ENCODE measurements at regions not wholly inside any gene's neighbourhood (a gene's known extent, or its start where the extent isn't known, plus 50 kb on each side); places are given as distances from the start of the nearest gene placed in this dataset.
"Not testable (repeated sequence)": the region's sequence is repeated elsewhere in the genome, so short reads cannot be mapped to it uniquely, and the experiment has no call there.

DNA sequence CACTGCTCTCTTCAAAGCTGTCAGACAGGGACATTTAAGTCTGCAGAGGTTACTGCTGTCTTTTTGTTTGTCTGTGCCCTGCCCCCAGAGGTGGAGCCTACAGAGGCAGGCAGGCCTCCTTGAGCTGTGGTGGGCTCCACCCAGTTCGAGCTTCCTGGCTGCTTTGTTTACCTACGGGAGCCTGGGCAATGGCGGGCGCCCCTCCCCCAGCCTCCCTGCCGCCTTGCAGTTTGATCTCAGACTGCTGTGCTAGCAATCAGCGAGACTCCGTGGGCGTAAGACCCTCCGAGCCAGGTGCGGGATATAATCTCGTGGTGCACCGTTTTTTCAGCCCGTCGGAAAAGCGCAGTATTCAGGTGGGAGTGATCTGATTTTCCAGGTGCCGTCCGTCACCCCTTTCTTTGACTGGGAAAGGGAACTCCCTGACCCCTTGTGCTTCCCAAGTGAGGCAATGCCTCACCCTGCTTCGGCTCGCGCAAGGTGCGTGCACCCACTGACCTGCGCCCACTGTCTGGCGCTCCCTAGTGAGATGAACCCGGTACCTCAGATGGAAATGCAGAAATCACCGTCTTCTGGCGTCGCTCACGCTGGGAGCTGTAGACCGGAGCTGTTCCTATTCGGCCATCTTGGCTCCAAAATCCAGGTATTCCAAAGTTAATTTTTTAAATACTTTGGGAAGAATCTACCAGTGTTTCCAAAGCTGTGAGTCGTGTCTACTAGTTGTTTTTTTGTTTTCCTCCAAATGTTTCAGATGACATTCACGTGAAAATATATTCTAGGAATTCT is 448.5 kb upstream of the FOXG1 start:
- H3K4me3 ChIP-seq, H3K27ac ChIP-seq: not testable (repeated sequence)

DNA sequence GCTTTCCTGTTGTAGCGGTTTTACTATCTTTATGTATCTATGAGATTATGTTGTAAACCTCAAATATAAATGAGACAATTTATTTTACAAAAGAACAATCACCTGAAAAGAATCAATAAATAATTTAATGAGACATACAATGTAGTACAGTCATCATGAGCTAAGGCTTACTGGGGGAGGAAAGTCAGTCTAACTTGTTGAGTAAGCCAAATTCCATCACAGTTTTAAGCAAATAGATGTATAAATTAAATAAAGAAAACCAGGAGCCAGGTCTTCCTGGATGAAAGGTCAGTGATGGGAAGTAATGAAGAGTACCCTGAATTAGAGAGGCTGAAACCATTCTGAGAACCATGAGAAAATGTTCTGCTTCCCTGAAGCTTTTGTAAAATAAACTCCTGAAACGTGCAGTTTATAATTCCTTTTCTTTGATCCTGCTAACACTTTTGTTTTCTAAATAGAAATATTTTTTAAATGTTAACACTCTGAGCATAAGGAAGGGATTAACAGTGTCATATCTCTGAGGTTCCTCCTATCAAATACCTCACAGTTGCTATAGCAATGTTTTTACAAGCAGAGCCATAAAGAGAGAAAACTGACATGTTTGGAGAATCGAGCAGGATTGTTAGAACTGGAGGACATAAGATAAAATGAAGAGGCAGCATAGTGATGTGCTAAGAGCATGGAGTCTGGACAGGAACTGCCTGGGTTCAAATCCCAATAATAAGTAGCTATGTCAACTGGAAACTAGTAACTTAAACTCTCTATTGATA is 444.9 kb upstream of the FOXG1 start:
- H3K27ac ChIP-seq, result no peak overlapping the region
- H3K4me3 ChIP-seq, result no peak overlapping the region

DNA sequence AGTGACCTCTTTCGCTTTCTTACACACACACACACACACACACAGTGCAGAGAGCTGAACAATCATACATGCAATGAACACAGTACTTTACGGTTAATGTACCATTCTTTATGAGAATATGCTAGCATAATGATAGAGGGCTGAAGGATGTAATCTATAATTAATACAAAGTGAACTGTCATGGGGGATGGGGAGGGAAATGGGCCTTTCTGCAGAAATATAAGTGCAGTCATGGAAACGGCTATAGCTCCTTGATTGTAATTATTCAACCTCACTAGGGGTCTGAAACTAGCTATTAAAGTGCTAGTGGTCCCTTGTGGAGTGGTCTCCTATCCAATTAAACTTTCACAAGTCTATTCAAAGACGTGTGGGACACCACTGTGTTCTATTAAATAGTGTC is 443.2 kb upstream of the FOXG1 start:
- H3K27ac ChIP-seq, result no peak overlapping the region
- no peak overlapping the region for H3K4me3 ChIP-seq

DNA sequence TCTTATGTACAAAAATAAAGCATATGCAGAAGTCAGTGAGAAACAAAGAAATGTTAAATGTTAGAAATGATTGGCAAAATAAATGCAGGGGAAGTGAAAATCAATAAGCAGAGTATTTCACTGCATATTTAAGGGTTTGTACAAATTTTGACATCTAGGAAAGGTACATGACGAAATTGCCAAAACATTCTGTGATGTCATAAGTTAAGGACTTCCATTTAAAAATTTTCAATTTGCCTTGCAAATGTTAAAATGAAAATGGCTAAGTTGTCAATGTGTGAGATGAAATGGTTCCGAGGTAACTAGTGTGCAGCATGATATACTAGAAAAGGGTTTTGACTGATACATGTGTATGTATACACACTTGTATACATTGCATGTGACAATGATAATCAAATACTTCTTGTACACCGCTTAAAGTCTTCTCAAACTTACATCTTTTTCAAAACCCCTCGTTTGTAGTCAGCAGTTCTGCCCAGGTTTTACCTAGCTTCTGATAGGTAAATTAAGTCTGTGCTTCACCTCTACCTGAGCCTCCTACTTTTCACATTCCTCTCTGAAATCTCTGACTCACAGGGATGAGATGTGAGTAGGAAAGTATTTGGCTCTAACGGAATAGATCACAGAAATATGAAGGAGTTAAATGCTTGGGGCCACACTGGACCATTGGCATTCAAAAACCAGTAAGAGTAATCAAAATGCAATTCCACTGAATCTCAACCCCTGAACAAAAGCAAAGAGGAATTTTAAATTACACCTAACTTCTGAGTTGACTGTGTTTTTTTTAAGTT is 442.4 kb upstream of the FOXG1 start:
- Histone ChIP-seq H3K27ac (no peak overlapping the region), H3K4me3 (no peak overlapping the region)

DNA sequence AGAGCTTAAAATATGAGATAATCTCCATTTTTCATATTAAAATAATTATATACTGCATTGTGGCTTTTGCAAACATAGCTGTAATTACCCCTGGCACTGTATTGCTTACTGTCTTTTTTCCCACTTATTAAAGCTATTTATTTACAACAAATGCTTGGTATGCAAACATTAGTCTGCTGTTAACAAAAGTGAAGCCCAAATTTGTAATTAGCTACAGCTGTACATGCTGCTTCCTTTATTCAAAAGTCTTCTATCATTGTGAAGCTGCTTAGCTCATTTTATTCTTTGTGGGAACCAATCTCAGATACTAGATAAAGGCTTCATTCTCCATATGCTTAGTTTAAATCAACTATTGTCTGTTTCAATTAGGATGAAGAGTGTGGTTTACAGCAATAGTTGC is 425.8 kb upstream of the FOXG1 start:
- no peak overlapping the region for H3K4me3 ChIP-seq
- no peak overlapping the region for H3K27ac ChIP-seq

DNA sequence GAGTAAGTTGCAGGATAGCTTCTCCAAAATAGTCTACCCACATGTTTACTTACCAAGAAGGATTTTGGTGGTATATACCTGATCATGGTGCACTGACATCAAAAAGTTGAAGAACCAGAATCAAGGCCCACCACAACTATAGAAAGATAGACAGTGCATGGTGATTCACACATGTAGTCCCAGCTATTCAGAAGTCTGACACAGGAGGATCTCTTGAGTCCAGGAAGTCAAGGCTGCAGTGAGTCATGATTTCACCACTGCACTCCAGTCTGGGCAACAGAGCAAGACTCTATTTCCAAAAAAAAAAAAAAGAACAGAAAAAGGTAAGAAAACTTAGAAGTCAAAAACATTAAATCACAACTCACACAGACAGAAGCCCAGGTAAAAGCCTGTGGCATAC is 422.2 kb upstream of the FOXG1 start:
- H3K4me3 ChIP-seq, result no peak overlapping the region
- H3K27ac ChIP-seq, result no peak overlapping the region

DNA sequence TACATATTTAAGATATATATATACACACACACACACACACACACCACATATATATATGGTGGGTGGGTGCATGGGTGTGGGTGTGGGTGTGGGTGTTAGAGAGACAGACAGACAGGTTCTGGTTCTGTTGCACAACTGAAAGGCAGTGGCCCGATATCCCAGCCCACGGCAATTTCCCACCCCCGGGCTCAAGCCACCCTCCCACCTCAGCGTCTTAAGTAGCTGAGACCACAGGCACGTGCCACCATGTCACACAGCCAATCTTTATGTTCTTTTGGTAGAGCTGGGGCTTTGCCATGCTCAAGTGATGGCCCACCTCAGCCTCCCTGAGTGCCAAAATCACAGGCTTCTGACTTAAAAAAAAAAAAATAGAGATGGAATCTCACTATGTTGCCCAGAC is 417.8 kb upstream of the FOXG1 start:
- no peak overlapping the region for H3K27ac ChIP-seq
- no peak overlapping the region for H3K4me3 ChIP-seq

DNA sequence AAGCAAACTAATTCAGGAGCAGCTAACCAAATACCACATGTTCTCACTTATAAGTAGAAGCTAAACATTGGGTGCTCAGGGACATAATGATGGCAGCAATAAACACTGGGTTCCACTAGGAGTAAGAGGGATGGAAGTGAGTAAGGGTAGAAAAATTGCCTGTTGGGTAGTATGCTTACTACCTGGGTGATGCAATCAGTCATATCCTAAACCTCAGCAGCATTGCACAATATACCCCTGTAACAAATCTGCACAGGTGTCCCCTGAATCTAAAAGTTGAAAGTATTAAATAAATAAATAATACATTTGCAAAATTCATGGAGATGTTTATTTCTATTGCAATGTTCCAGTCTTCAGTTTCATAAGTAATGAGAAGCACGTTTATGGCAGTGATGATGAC is 409.8 kb upstream of the FOXG1 start:
- Histone ChIP-seq H3K27ac (no peak overlapping the region), H3K4me3 (no peak overlapping the region)

DNA sequence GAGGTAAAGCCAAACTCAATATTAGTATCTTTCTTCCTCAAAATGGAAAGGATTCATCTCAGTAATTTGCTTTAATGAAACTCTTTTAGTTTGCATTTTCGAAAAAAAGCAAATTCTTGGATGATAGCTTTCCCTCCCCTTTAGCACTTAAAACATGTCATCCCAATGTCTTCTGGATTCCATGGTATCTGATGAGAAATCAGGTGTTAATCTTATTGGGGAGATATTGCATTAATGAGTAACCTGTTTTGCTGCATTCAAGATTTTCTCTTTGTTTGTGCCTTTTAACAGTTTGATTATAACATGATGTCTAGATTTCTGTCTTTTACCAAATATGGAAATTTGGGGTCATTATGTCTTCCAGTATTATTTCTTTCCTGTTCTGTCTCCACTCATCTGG is 405.1 kb upstream of the FOXG1 start:
- H3K4me3 ChIP-seq, result no peak overlapping the region
- H3K27ac ChIP-seq, result no peak overlapping the region

DNA sequence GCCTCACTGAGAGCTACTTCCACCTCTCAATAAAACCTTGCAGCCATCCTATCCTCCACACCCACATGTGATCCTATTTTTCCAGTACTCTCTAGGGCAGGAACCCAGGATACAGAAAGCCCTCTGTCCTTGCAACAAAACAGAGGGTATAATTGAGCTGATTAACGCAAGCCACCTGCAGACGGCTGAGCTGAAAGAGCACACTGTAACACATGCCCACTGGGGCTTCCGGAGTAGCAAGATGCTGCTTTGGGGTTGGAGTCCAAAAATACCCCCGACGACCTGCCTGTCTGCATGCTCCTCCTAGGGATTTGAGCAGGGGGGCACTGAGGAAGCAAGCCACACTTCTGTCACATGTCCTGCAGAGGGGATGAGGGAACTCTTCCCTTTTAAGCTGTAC is 401.1 kb upstream of the FOXG1 start:
- H3K4me3 ChIP-seq, result no peak overlapping the region
- no peak overlapping the region for H3K27ac ChIP-seq

DNA sequence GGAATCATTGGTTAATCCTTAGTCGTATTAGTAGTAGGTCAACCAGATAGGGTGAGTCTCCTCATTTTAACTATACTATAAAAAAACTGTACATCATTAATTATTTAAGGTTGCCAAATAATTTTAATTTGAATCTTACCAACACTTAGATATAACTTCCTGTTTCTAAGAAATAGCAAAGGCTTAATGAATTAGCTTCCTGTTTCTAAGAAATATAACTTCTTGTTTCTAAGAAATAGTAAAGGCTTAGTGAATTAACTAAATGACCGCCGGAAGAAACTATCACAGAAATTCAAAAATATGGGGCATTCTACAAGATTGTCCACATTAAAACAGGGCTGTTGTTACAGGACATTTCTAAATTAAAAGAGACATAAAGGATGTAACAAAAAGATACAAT is 392.9 kb upstream of the FOXG1 start:
- no peak overlapping the region for H3K27ac ChIP-seq
- H3K4me3 ChIP-seq, result no peak overlapping the region

DNA sequence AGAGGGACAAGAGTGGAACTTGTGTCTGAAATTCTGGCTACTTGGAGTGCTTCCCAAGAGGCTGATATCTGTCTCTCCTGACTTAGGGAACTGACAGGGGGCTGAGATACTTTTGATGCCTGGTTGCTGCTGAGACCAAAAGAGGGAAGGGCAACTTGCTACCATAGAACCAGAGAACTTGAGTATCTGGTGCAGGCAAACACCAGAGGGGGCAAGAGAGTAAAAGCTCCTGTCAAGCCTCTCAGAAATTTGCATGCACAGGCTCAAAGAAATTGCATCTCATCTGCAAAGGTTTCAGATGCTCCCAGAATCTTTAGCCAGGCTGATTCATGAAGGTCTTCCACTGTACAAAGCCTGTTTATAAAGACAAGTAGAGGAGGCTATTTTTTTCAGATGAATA is 391.3 kb upstream of the FOXG1 start:
- Histone ChIP-seq H3K4me3 (no peak overlapping the region), H3K27ac (no peak overlapping the region)

DNA sequence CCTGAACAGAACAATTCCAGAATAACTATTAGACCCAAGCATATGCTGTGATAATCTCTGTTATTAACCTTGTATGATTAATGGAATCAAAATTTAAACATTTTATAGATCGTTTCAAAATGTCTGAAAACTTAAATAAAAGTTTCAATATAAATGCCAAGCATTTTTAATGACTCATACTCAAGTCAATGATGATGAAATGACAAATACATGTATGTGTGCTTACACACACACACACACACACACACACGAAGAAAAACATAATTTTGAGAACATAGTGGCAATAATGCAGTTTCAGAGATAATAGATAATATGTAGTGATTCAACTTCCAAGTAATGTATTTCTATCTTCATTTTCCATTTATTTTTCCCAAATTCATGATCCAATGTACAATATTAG is 384.9 kb upstream of the FOXG1 start:
- H3K4me3 ChIP-seq, result no peak overlapping the region
- no peak overlapping the region for H3K27ac ChIP-seq

DNA sequence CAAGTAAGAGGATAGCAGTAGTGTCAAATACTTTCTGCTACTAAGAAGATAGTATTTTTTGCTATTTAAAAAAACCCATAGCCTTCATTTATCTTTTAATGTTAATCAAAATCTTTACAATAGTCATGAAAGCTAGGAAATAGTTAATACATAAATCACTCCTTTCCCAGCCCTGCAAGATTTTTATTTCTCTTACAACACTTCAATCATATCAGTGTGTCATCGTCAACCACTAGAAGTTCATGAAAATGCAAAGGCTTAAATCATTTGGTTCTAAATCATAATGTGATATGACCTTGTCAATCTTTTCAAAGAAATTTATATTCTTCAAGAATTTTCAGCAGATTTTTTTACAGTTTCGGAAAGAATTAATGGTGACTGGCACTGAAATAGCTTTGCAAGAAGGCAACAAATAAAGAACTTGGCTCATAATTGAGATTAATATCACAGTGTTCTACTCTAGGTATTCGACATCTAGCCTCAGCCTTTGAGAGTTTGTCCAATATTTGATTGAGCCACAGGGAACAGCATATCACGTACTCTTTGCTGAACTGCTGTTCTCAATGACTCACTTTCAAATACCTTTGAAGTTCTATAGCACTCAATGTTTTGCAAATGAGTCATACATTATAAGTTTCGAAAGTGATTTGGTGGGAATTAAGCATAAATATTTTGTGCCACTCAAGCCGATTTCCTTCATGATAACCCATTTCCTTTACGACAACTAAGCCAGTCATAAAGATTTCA is 384.0 kb upstream of the FOXG1 start:
- H3K27ac ChIP-seq, result no peak overlapping the region
- no peak overlapping the region for H3K4me3 ChIP-seq

DNA sequence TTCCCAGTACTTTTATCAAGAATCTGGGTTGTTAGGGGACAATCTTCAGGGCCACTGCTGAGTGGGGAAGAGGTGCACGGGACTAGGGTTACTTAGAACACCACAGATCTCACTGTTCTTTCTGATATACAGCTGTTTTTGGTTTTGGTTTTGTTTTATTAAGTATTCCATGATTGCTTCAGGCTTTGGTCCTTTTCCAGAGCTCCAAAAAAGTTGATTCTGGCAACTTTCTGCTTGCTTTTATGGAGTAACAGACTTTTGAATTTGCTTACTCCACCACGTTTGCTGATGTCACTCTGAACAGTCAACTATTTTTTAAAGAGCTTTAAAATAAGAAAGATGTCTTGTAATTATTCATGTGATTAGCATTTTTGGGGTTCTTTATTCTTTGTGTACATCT is 368.1 kb upstream of the FOXG1 start:
- H3K4me3 ChIP-seq, result no peak overlapping the region
- H3K27ac ChIP-seq, result no peak overlapping the region

DNA sequence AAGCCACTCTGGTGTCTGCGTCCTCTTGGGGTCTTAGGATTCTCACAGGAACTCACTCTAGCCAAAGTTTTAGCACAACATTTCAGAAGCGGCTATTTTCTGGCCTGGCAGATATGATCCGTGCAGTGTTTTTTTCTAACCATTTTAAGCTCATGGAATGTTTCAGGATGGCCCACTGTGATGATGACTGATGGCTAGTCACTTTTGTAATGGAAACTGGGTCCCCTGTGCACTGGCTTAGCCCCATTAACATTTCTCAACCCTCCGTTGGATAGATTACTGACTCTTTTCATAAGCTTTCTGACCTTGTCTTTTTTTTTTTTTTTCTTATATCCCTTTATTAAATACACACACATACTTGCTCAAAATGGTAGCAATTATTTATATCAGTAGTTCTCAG is 364.9 kb upstream of the FOXG1 start:
- H3K27ac ChIP-seq, H3K4me3 ChIP-seq: not testable (repeated sequence)

DNA sequence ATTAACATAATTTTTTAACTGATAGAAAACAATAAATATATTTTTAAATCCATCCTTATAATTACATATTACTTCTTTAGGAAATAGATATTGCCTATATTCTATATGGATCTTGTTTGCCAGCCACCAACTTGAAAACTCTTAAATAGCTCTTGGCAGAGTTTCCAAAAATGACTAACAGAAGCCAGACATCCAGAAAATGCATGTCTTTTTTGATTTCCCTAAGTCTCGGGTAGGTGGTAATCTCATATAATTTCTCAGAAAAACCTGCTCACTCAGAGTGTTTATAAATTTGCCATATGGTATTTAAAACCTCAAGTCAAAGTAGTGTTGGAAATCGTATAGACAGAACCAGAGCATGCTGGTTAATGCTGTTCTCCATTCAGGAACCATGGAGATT is 360.4 kb upstream of the FOXG1 start:
- no peak overlapping the region for H3K4me3 ChIP-seq
- no peak overlapping the region for H3K27ac ChIP-seq

DNA sequence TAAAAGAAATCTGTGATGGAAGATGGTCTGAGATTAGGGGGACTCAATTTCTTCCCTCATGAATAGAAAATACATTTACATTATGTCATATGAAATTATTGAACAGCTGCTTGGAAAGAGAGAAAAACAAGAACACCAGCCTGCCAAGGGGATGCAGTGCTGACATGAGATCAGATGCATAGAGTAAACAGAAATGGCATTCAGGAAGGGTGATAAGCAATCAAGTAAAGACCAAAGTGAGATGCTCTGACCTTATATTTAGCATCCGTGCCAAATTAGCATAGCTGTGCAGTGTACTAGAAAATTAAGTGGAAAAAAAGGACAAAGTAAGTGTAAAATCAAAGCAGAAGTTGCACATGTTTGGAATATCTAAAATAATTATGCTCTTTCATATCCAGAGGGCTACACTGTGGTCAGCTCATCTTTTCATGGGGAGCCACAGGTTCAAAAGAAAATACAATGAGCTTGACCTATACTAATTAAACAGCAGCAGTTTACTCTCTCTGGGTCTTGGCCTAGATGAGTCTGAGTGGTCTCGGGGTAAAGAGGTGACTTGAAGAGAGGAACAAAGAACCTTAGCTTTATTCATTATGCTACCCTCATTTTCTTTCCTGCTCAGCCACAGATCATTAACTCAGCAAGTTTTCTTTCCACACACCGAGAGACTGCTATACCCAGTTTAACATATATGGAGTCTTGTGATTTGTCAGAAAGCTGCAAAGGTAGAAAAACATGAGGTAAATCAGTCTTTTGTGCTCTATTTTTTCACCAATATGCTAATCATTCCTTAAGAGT is 359.4 kb upstream of the FOXG1 start:
- H3K27ac ChIP-seq, result no peak overlapping the region
- H3K4me3 ChIP-seq, result no peak overlapping the region

DNA sequence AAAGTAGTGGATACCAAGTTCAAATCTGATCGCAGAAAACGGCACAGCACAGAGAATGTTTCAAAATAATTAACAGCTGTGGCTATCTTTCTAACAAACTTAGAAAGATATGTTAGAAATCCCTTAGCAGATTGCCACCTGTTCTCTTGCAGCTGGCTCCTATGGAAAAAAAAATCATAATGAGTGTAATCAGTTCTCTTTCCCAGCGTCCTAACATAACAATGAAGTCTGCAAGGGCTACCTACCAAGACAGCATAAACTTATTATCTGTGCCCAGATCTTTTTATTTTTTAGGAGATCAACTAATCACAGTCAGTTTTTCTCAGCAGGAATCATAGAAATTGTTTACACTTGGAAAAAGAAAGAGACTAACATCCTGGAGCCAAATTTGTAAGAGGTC is 358.6 kb upstream of the FOXG1 start:
- Histone ChIP-seq H3K27ac (no peak overlapping the region), H3K4me3 (no peak overlapping the region)

Measured in skin epidermis (tissue), 12 donors.